ENCODE measurements at regions not wholly inside any gene's neighbourhood (a gene's known extent, or its start where the extent isn't known, plus 50 kb on each side); places are given as distances from the start of the nearest gene placed in this dataset.

DNA sequence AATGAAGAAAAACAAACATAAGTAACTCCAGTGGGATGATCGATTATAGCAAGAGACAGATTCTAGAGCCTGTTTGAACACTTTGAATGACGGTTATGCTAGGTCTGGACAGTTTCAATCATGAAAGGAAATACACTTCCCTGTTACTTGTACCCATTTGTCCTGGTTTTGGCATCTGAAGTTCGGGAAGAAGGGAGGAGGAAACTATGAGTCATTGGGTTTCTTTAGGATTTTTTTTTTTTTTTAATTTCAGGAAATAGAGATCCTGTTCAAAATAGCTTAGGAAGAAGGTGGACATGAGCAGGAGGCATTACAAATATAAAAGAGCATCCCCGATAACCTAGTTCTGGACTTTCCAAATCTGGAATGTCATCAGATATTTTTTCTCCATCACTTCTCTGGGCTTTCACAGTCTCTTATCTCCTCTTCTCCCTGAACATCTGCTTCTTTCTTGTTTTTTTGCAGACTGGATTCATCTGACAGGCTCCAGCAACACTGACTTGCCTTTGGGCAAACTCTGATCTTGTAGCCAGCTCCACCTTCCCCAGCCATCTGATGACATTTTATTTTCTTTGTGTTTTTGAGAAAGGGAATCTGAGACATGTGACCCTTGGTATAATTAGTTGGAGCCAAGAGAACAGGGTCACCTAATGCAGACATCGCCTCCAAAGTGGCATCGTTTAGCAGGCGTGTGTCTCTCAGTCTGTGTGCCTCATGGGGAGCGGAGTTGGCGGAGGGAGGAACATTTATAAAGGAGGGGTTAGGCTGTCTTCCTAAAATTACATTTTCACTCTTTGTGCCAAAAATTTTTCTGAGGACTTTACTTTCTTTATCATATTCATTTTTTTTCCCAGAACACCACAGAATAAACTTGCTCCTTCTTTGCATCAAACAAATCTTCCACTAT is 195.3 kb upstream of the EPHA4 start (continued):
- TF ChIP-seq HDAC6 (IDR thresholded peaks at IDR 0.05; ENCODE audit: low read depth, low read length) (no peak), EP300 (IDR thresholded peaks at IDR 0.05; ENCODE audit: borderline replicate concordance in 1 of 2, low read depth in 2 of 2, low read length in 2 of 2) (no peak), NRF1 (IDR thresholded peaks at IDR 0.05; ENCODE audit: low read depth, low read length) (no peak), EGR1 (IDR thresholded peaks at IDR 0.05; ENCODE audit: borderline replicate concordance, low read depth, low read length) (no peak)

All from H1 (cell line).